HCT116 (cell line): ENCODE measurements at regions not wholly inside any gene's neighbourhood (a gene's known extent, or its start where the extent isn't known, plus 50 kb on each side); places are given as distances from the start of the nearest gene placed in this dataset.

ENCODE experiments used
- ATAC-seq: fragments of 200-7000 bp; cut with Tn5 transposase; 2 replicates; pipeline ENCODE4 v1.9.1; 2020; ENCODE audit warnings: mild to moderate bottlenecking, moderate library complexity
- BruUV-seq: library from RNA; stranded (reverse); fragments of 400-500 nt; replicated peaks from 2 replicates; lab custom pipeline; 2021; lab: Mats Ljungman, UMichigan
- CTCF ChIA-PET: fragments of 300-600 bp; sonication (Branson Sonifier 250); formaldehyde crosslinking; loops from one replicate; lab custom pipeline; 2021; ENCODE audit warnings: antibody characterized with exemption; lab: Charles Lee
- POLR2A ChIA-PET: fragments of 300-600, 350-600 bp; sonication (Branson Sonifier 250); formaldehyde crosslinking; loops from one replicate; lab custom pipeline; 2021; ENCODE audit warnings: antibody characterized with exemption; lab: Charles Lee
- RAD21 ChIA-PET, 2 experiments: fragments of 300-600 bp; sonication (Branson Sonifier 250); formaldehyde crosslinking; loops; one replicate each; lab custom pipeline; 2023; ENCODE audit warnings: low total read pairs in 2 of 2; ENCODE audit not compliant: uncharacterized antibody in 2 of 2, unreplicated experiment in 2 of 2, low non-redundant PET in 1 of 2; lab: Charles Lee
- DNase-seq: peaks from one replicate; pipeline ENCODE4 v3.0.0-alpha.2; 2010; ENCODE audit warnings: low read depth, low spot score
- H2AFZ ChIP-seq: fragments of 200-600 bp; shearing (Covaris generic), sonication (generic); 2 replicates; pipeline ENCODE4 v1.6.1; 2017; ENCODE audit warnings: low read depth, mixed run types, mixed read lengths, antibody characterized with exemption, low read length; ENCODE audit not compliant: poor library complexity, severe bottlenecking
- H3K27ac ChIP-seq: 2 replicates; pipeline ENCODE4 v1.5.1; 2012; ENCODE audit warnings: low read depth, low read length
- H3K27me3 ChIP-seq: fragments of 200-600 bp; sonication (generic); 2 replicates; pipeline ENCODE4 v1.6.1; 2016; ENCODE audit warnings: mixed run types, low read length, mixed read lengths; ENCODE audit not compliant: insufficient read depth
- H3K36me3 ChIP-seq, 2 experiments: fragments of 200-500 bp in 1 of 2; fragments of 200-600 bp in 1 of 2; sonication (Bioruptor generic) in 1 of 2; sonication (generic) in 1 of 2; 2 replicates each; pipeline versions ENCODE4 v1.5.1 to v1.6.1; 2014 to 2016; ENCODE audit warnings: low read length in 2 of 2, inconsistent platforms in 1 of 2, mixed read lengths in 1 of 2, mixed run types in 1 of 2; ENCODE audit not compliant: insufficient read depth in 2 of 2, control insufficient read depth in 1 of 2
- H3K4me1 ChIP-seq, 2 experiments: fragments of 200-600 bp in 1 of 2; sonication (generic) in 1 of 2; 2 replicates each; pipeline versions ENCODE4 v1.5.1 to v1.6.1; 2012 to 2017; ENCODE audit warnings: low read length in 2 of 2, inconsistent platforms in 1 of 2, mild to moderate bottlenecking in 1 of 2, mixed read lengths in 1 of 2, mixed run types in 1 of 2, moderate library complexity in 1 of 2; ENCODE audit not compliant: insufficient read depth in 2 of 2, control insufficient read depth in 1 of 2
- H3K4me2 ChIP-seq: fragments of 200-600 bp; sonication (generic); 2 replicates; pipeline ENCODE4 v1.6.1; 2017; ENCODE audit warnings: mixed run types, low read length, mixed read lengths
- H3K4me3 ChIP-seq, 2 experiments: fragments of 200-600 bp in 1 of 2; sonication (generic) in 1 of 2; replicated peaks in 1 of 2; 2 replicates each; pipeline ENCODE4 v1.5.1; 2011 to 2016; ENCODE audit warnings: low read length in 2 of 2, control low read depth in 1 of 2, low read depth in 1 of 2, mild to moderate bottlenecking in 1 of 2, mixed read lengths in 1 of 2, mixed run types in 1 of 2
- H3K79me2 ChIP-seq: fragments of 200-600 bp; sonication (generic); 2 replicates; pipeline ENCODE4 v1.6.1; 2017; ENCODE audit warnings: mild to moderate bottlenecking, mixed run types, low read length, moderate library complexity, mixed read lengths; ENCODE audit not compliant: insufficient read depth
- H3K9ac ChIP-seq: fragments of 200-600 bp; sonication (generic); 2 replicates; pipeline ENCODE4 v1.6.1; 2016; ENCODE audit warnings: low read length, mixed read lengths
- H3K9me2 ChIP-seq: fragments of 200-600 bp; sonication (generic), shearing (Covaris generic); 2 replicates; pipeline ENCODE4 v1.6.1; 2017; ENCODE audit warnings: mixed run types, mild to moderate bottlenecking, moderate library complexity; ENCODE audit not compliant: insufficient read depth
- H3K9me3 ChIP-seq, 2 experiments: fragments of 200-500 bp in 1 of 2; fragments of 200-600 bp in 1 of 2; sonication (Bioruptor generic) in 1 of 2; sonication (generic) in 1 of 2; 2 replicates each; pipeline ENCODE4 v1.6.1; 2014 to 2017; ENCODE audit warnings: low read length in 2 of 2, mixed read lengths in 2 of 2, inconsistent platforms in 1 of 2, low read depth in 1 of 2, mild to moderate bottlenecking in 1 of 2, mixed run types in 1 of 2, moderate library complexity in 1 of 2; ENCODE audit not compliant: control insufficient read depth in 1 of 2, insufficient read depth in 1 of 2
- H4K20me1 ChIP-seq: fragments of 200-600 bp; sonication (generic), shearing (Covaris generic); 2 replicates; pipeline ENCODE4 v1.6.1; 2017; ENCODE audit warnings: mixed run types, mild to moderate bottlenecking, moderate library complexity; ENCODE audit not compliant: insufficient read depth
- CTCF ChIP-seq, 3 experiments: fragments of 200-600 bp in 1 of 3; sonication (generic) in 1 of 3; IDR thresholded peaks in 2 of 3; conservative IDR thresholded peaks in 1 of 3; 2 replicates each; pipeline ENCODE4 v1.5.1; 2012 to 2017; ENCODE audit warnings: low read depth in 2 of 3, low read length in 2 of 3, antibody characterized with exemption in 1 of 3, borderline replicate concordance in 1 of 3, control low read depth in 1 of 3, mild to moderate bottlenecking in 1 of 3, mixed read lengths in 1 of 3, mixed run types in 1 of 3, moderate library complexity in 1 of 3; ENCODE audit not compliant: insufficient read depth in 1 of 3
- EGR1 ChIP-seq: IDR thresholded peaks from 2 replicates; pipeline ENCODE4 v1.6.1; 2012; ENCODE audit warnings: low read depth
- EZH2 ChIP-seq: fragments of 200-600 bp; sonication (generic); IDR thresholded peaks from 2 replicates; pipeline ENCODE4 v1.6.1; 2017; ENCODE audit warnings: antibody characterized with exemption, mixed run types
- EZH2phosphoT487 ChIP-seq: fragments of 200-600 bp; IDR thresholded peaks from 2 replicates; pipeline ENCODE4 v1.6.1; 2018; ENCODE audit warnings: antibody characterized with exemption, borderline replicate concordance
- JUND ChIP-seq: IDR thresholded peaks from 2 replicates; pipeline ENCODE4 v1.6.1; 2012
- ZFX ChIP-seq: fragments of 450-650 bp; IDR thresholded peaks from 2 replicates; pipeline ENCODE4 v1.6.1; 2017
- intact Hi-C: fragments of 100-400 bp; cut with micrococcal nuclease; formaldehyde crosslinking; loops from 2 replicates; pipeline ENCODE4 v1.10.0; 2022
- TF ChIP-seq, protein P1 (sequence below): IDR thresholded peaks from 2 replicates; pipeline ENCODE4 v1.6.1; 2011; ENCODE audit warnings: mild to moderate bottlenecking, low read length, moderate library complexity; ENCODE audit not compliant: insufficient replicate concordance; ENCODE audit errors: extremely low read depth
- TF ChIP-seq, protein P2 (sequence below): IDR thresholded peaks from 2 replicates; pipeline ENCODE4 v1.6.1; 2012

- no TSS peak for BruUV-seq
- Histone ChIP-seq H2AFZ (no peak overlapping the region), H3K4me2 (no peak overlapping the region), H3K79me2 (no peaks in the 10 kb centered on the region), H3K9me2 (no peaks in the 10 kb centered on the region), H3K4me3 (no peak overlapping the region), H3K27ac (no peak overlapping the region), H3K27me3 (no peaks in the 10 kb centered on the region), H3K4me1 (no peaks in the 10 kb centered on the region), H4K20me1 (no peaks in the 10 kb centered on the region), H3K36me3 (no peaks in the 10 kb centered on the region), H3K9me3 (no peaks in the 10 kb centered on the region), H3K9ac (no peak overlapping the region)
- POLR2A ChIA-PET = no interaction called here
- TF ChIP-seq CTCF (IDR thresholded peaks at IDR 0.05 in 2 of 3, conservative IDR thresholded peaks at IDR 0.05 in 1 of 3; ENCODE audit: borderline replicate concordance in 1 of 3, insufficient read depth in 1 of 3, low read depth in 2 of 3, low read length in 2 of 3) (no peak), JUND (no peak), EZH2 (no peak), ZFX (no peak), EZH2phosphoT487 (no peak), EGR1 (no peak)
- TF ChIP-seq, protein P1, sequence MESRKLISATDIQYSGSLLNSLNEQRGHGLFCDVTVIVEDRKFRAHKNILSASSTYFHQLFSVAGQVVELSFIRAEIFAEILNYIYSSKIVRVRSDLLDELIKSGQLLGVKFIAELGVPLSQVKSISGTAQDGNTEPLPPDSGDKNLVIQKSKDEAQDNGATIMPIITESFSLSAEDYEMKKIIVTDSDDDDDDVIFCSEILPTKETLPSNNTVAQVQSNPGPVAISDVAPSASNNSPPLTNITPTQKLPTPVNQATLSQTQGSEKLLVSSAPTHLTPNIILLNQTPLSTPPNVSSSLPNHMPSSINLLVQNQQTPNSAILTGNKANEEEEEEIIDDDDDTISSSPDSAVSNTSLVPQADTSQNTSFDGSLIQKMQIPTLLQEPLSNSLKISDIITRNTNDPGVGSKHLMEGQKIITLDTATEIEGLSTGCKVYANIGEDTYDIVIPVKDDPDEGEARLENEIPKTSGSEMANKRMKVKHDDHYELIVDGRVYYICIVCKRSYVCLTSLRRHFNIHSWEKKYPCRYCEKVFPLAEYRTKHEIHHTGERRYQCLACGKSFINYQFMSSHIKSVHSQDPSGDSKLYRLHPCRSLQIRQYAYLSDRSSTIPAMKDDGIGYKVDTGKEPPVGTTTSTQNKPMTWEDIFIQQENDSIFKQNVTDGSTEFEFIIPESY = no peak
- TF ChIP-seq, protein P2, sequence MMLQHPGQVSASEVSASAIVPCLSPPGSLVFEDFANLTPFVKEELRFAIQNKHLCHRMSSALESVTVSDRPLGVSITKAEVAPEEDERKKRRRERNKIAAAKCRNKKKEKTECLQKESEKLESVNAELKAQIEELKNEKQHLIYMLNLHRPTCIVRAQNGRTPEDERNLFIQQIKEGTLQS = no peak
- RAD21 ChIA-PET = no interaction called here
- CTCF ChIA-PET = no interaction called here
- DNase-seq (no peak), ATAC-seq (no peak)
- intact Hi-C loops = no loop called here
Observed at GRCh38 chr4:111788099-111788498, 357.2 kb upstream of the FAM241A start.
